HepG2 (cell line): ENCODE measurements at regions not wholly inside any gene's neighbourhood (a gene's known extent, or its start where the extent isn't known, plus 50 kb on each side); places are given as distances from the start of the nearest gene placed in this dataset.

Experiments
- ATAC-seq: fragments of 200-7000 bp; cut with Tn5 transposase; 3 replicates; pipeline ENCODE4 v1.9.1; 2020; ENCODE audit warnings: mild to moderate bottlenecking, moderate library complexity
- BruUV-seq: library from RNA; stranded (reverse); fragments of 400-500 nt; replicated peaks from 2 replicates; lab custom pipeline; 2021; lab: Mats Ljungman, UMichigan
- CTCF ChIA-PET: fragments of 300-600 bp; formaldehyde crosslinking; extraction: SDS; loops from one replicate; lab custom pipeline; 2021; ENCODE audit warnings: low total read pairs, inconsistent platforms, low intra/inter-chr PET ratio; lab: Yijun Ruan, JAX
- POLR2A ChIA-PET: fragments of 350-600 bp; sonication (Branson Sonifier 250); formaldehyde crosslinking; loops from one replicate; lab custom pipeline; 2020; ENCODE audit warnings: antibody characterized with exemption, inconsistent platforms; lab: Yijun Ruan, JAX
- DNase-seq: peaks from one replicate; pipeline ENCODE4 v3.0.0-alpha.2; 2015; ENCODE audit warnings: low spot score
- FAIRE-seq: peaks from 3 replicates; lab custom pipeline; 2011; peaks lifted over from hg19 to GRCh38; lab: Jason Lieb, UNC
- H2AFZ ChIP-seq: one replicate; pipeline ENCODE4 v1.6.1; 2011; ENCODE audit warnings: low read length, inconsistent platforms
- H3K27ac ChIP-seq: fragments of 300-600 bp; 3 replicates; pipeline ENCODE4 v1.8.0; 2011; ENCODE audit warnings: mixed run types, mild to moderate bottlenecking, mixed read lengths, low read length, inconsistent platforms; ENCODE audit not compliant: insufficient read depth; ENCODE audit errors: extremely low read length
- H3K27me3 ChIP-seq, 2 experiments: fragments of 200-600 bp in 1 of 2; 2 replicates in 1 of 2; 3 replicates in 1 of 2; pipeline versions ENCODE4 v1.6.0 to v1.8.0; 2011; ENCODE audit warnings: low read length in 2 of 2, mild to moderate bottlenecking in 2 of 2, moderate library complexity in 2 of 2, inconsistent platforms in 1 of 2; ENCODE audit not compliant: insufficient read depth in 2 of 2, control insufficient read depth in 1 of 2
- H3K36me3 ChIP-seq, 2 experiments: fragments of 200-600 bp in 1 of 2; replicated peaks in 1 of 2; 2 replicates in 1 of 2; 3 replicates in 1 of 2; pipeline versions ENCODE4 v1.5.1 to v1.8.0; 2011; ENCODE audit warnings: low read length in 2 of 2, inconsistent platforms in 1 of 2; ENCODE audit not compliant: insufficient read depth in 2 of 2, control insufficient read depth in 1 of 2
- H3K4me1 ChIP-seq: 2 replicates; pipeline ENCODE4 v1.5.1; 2012; ENCODE audit warnings: low read length, inconsistent platforms; ENCODE audit not compliant: insufficient read depth
- H3K4me2 ChIP-seq: 2 replicates; pipeline ENCODE4 v1.6.0; 2011; ENCODE audit warnings: low read depth, low read length, inconsistent platforms
- H3K4me3 ChIP-seq, 3 experiments: fragments of 200-600 bp in 1 of 3; sonication (generic), shearing (Covaris generic) in 1 of 3; replicated peaks in 1 of 3; 2 replicates each; pipeline ENCODE4 v1.5.1; 2011 to 2016; ENCODE audit warnings: low read length in 3 of 3, inconsistent platforms in 2 of 3, low read depth in 2 of 3, mild to moderate bottlenecking in 2 of 3, control low read depth in 1 of 3, mixed read lengths in 1 of 3; ENCODE audit not compliant: insufficient read depth in 1 of 3
- H3K79me2 ChIP-seq: one replicate; pipeline ENCODE4 v1.6.1; 2011; ENCODE audit warnings: low read length, inconsistent platforms; ENCODE audit not compliant: insufficient read depth
- H3K9ac ChIP-seq: 2 replicates; pipeline ENCODE4 v1.6.0; 2011; ENCODE audit warnings: mild to moderate bottlenecking, low read depth, low read length, inconsistent platforms; ENCODE audit not compliant: insufficient read depth
- H3K9me3 ChIP-seq: 2 replicates; pipeline ENCODE4 v1.5.1; 2012; ENCODE audit warnings: mild to moderate bottlenecking, low read length
- H4K20me1 ChIP-seq: 2 replicates; pipeline ENCODE4 v1.6.0; 2011; ENCODE audit warnings: inconsistent platforms, mild to moderate bottlenecking, low read length, moderate library complexity; ENCODE audit not compliant: insufficient read depth
- ELF1 ChIP-seq: sonication (generic); formaldehyde crosslinking; IDR thresholded peaks from 2 replicates; pipeline ENCODE4 v1.4.0; 2020; ENCODE audit warnings: missing genetic modification reagents
- MED13 ChIP-seq: sonication (generic); formaldehyde crosslinking; IDR thresholded peaks from 2 replicates; pipeline ENCODE4 v1.5.0; 2020; ENCODE audit warnings: missing genetic modification reagents
- NFIB ChIP-seq: sonication (generic); formaldehyde crosslinking; IDR thresholded peaks from 2 replicates; pipeline ENCODE4 v1.9.0; 2021; ENCODE audit warnings: missing genetic modification reagents, mild to moderate bottlenecking, borderline replicate concordance
- ZHX1 ChIP-seq: sonication (generic); formaldehyde crosslinking; IDR thresholded peaks from 2 replicates; pipeline ENCODE4 v1.8.1; 2022; ENCODE audit warnings: low read depth, mild to moderate bottlenecking, missing genetic modification reagents
- ZNF350 ChIP-seq: sonication (generic); formaldehyde crosslinking; IDR thresholded peaks from 2 replicates; pipeline ENCODE4 v1.4.0; 2020; ENCODE audit warnings: mild to moderate bottlenecking, low read depth, missing genetic modification reagents, borderline replicate concordance
- ZXDC ChIP-seq: sonication (generic); formaldehyde crosslinking; IDR thresholded peaks from 2 replicates; pipeline ENCODE4 v1.5.0; 2020; ENCODE audit warnings: mild to moderate bottlenecking, missing genetic modification reagents
- WGBS: methylation state at CpG from one replicate; pipeline ENCODE4 v1.1.6; 2017; ENCODE audit warnings: low lambda C conversion rate; 5-methylcytosine and 5-hydroxymethylcytosine counted together
- in situ Hi-C: cut with HindIII; loops from 2 replicates; pipeline ENCODE4 v1.10.0; 2017; ENCODE audit warnings: low pct_unique_long_range_greater_than_20kb; ENCODE audit not compliant: extremely low pct_ligation_motif_present
- intact Hi-C: fragments of 100-400 bp; cut with micrococcal nuclease; formaldehyde crosslinking; loops from one replicate; pipeline ENCODE4 v1.10.0; 2022; ENCODE audit not compliant: unreplicated experiment

DNA sequence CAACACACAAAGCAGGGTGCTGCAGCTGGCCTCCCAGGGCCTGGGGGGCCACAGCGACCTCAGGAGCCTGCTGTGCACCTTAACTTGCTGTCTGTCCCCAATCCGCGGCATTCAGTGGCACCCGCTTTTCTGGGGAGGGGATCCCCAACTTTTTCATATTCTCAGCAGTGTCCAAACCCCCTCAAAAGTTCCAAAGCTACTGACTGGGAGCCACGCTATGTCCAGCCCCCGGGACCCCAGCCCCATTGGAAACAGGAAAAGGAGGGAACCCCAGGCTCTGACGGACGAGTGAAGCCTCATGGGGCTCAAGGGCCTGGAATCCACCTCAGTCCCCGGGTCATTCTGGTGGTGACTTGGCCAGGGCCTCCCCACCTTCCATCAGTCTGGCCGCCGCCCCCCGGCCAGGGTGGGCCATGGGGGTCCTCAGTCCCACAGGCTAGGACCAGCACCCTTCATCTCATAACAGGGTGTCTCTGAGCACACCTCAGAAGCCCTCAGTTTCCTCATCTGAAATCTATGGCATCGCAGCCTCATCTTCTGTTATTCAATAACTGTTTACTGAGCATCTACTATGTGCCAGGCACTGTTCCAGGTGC lies 127.3 kb downstream of the NCOR2 start:
- Histone ChIP-seq H3K79me2 (no peaks in the 10 kb centered on the region), H3K4me2 (no peak overlapping the region), H3K9ac (no peak overlapping the region), H4K20me1 (no peaks in the 10 kb centered on the region), H3K4me3 (no peak overlapping the region), H3K4me1 (no peaks in the 10 kb centered on the region), H3K27ac (no peak overlapping the region), H2AFZ (no peak overlapping the region), H3K36me3 (peaks cover 9 to 25% of the 10 kb centered on the region in 2 experiments; a peak in 4 of 5 replicates), H3K27me3 (no peaks in the 10 kb centered on the region), H3K9me3 (no peaks in the 10 kb centered on the region)
- WGBS, result 98% methylated on average over 5 of the region's 13 CpGs
- ChIA-PET CTCF (no interaction called here), POLR2A (no interaction called here)
- in situ Hi-C loops, result no loop called here
- DNase-seq, result no peak
- FAIRE-seq, result no peak
- BruUV-seq, result no TSS peak
- no peak for ATAC-seq
- no peak for TF ChIP-seq ZNF350 (CRISPR knock-in tag)
- no peak for TF ChIP-seq ZXDC
- no peak for TF ChIP-seq ELF1 (CRISPR knock-in tag)
- TF ChIP-seq ZHX1 (CRISPR knock-in tag), result no peak
- no peak for TF ChIP-seq NFIB (CRISPR knock-in tag)
- TF ChIP-seq MED13 (CRISPR knock-in tag), result no peak
- intact Hi-C loops, result no loop called here
